NCI-H446 (cell line): ENCODE measurements at regions not wholly inside any gene's neighbourhood (a gene's known extent, or its start where the extent isn't known, plus 50 kb on each side); places are given as distances from the start of the nearest gene placed in this dataset.
"Not testable (repeated sequence)": the region's sequence is repeated elsewhere in the genome, so short reads cannot be mapped to it uniquely, and the experiment has no call there.

ENCODE experiments used
- DNase-seq, 2 experiments: peaks; one replicate each; lab custom pipeline; 2025; lab: John Stamatoyannopoulos, UW

DNA sequence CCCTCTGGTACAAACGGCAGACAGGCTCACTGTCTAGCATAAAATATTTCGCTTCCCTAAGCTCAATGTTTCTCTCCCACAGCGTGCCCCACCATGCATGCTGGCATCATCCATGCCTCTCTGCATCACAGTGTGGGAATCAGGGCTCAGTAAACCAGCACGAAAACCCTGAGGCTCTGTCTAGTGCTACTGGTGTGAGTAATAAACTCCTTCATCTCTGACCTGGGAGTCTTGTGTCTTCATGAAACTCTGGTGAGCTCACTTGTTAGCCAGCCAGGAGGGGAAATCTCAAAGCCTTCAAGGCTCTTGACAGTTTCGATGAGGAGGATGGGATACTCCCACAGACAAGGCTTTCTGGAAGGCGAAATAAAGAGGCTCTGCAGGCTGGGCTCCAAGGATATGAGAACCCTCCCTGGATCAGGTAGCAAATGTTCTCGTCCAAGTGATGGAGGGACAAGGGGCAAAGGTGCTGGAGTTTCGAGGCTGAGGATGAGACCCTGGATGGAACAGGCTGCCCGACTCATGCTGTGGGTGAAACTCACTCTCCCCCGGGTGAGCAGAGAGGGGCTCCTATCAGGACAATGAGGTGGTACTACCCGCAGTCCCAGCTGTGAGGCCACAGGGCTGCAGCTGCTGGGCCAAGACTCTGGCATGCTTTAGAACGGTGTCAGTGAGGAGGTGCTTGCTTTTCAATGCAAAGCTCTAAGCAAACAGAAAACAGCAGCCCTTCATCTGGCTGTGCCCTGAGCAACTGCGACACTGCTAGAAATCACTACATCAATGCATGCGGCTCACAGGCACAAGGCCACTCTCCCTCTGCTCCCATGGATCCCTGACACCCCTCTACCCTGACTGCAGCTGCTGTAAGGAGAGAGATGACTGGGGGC lies 69.3 kb downstream of the SHANK2 start:
- DNase-seq, result no peak

DNA sequence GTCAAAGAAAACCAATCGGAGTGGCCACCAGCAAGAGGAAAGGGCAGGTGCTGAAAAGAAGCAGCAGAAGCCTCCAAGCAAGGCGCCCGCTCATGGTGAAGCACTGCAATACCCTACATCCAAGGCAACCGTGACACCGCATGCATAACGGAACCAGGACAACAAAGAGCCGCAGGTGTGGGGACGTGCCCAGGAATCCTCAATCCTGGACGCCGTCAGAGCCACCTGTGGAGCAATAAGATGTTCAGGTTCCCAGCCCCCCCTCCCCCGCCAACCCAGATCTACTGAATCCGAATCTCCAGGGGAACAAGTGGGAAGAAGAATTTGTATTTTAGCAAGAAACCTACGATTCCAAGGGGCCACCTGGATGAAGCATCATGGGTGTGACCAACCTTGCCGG lies 70.8 kb downstream of the SHANK2 start:
- DNase-seq, result no peak

DNA sequence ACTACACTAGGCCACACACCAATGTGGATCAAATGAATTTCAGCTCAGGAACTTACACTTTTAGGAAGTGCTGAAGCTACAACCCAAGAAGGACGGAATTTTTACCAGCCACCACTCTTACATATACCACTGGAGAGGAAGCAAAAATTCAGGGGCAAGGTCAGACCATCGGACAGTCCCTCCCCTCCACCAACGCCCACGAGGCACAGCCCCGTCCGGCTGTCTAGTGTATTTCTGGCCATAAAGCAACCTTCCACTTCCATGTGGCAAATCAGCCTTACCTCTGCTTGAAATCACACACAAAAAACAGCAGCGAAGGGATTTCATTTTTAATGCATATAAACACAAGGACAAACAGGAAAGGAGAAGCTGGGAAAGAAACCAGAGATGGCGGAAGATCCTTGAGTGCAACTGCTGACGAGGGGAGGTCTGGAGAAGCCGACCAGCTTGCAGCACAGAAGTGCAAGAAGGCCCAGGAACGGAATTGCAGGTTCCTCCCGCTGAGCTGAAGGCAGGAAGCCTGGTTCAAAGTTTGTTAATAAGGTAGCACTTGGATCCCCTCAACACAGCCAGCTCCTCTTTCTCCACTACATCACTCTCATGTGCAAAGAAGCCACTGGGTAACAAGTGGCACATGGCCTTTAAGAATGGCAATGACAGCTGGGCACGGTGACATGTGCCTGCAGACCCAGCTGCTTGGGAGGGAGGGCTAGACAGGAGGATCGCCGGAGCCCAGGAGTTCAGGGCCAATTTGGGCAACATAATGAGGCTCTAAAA lies 71.5 kb downstream of the SHANK2 start:
- no peak for DNase-seq

DNA sequence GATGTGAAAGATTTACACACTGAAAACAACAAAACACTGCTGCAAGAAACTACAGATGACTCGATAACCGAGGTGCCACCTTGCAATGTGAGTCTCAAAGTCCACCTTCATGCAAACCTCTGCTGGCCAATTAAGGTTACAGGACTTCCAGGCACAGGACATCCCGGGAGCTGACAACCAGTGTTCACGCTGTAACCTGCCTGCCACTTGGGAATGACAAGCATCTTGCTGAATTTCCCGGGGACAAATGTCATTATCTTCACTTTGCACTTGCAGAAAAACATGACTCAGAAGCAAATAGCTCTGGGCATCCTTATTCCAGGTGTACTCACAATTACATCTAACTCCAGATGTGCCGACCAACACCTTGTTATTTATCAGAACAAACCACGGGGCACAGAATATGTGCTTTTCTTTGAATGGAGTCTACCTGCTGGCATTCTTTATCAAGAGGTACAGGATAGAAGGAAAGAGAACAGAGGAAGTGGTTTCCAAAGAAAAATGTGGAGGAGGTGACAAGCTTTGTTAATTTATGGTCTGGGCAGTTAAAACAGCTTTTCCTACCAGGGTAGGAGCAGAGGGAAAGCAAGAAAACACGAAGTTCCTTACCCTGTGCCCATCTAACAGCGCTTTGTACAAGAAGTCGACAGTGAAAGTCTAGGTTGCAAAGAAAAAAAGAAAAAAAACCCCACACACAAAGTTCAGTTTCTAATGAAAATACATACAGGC lies 72.3 kb downstream of the SHANK2 start:
- no peak for DNase-seq

DNA sequence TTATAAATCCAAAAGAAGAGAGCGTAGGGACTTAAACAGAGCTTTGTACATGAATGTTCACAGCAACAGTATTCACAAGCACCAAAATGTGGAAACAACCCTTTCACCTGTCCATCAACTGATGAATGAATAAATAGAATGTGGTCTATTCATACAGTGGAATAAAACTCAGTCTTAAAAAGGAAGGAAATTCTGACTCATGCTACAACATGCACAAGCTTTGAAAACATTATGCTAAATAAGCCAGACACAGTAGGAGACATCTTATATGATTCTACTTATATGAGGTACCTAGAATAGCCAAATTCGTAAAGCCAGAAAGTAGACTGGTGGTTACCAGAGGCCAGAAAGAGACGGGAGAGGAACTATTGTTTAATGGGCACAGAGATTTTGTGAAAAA lies 74.3 kb downstream of the SHANK2 start:
- DNase-seq, result no peak

DNA sequence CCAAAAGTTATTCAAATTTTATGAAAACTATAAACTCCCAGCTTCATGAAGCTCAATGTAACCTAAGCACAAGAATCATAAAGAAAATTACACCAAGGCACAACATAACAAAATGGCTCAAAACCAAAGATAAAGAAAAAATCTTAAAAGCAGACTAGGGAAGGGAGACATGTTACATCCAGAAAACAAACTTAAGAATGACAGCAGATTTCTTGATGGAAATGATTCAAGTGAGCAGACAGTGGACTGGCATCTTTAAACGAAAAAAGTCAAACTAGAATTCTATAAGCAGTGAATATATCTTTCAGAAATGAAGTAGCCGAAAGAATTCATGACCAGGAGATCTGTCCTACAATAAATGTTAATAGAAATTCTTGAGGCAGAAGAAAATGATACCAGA lies 75.6 kb downstream of the SHANK2 start:
- no peak for DNase-seq

DNA sequence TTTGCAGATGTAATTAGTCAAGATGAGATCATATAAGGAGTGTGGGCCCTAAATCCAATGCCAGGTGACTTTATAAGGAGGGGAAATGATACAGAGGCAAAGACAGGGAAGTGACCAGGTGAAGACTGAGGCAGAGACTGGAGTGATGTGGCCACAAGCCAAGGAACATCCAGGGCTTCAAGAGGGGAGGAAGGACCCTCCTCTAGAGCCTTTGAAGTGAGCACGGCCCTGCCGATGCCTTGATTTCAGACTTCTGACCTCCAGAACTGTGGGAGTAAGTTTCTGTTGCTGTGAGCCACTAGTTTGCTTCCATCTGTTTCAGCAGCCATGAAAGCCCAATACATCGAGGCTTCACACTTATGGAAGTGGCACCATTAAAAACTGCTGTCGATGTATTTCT lies 78.7 kb downstream of the SHANK2 start:
- DNase-seq, result no peak

DNA sequence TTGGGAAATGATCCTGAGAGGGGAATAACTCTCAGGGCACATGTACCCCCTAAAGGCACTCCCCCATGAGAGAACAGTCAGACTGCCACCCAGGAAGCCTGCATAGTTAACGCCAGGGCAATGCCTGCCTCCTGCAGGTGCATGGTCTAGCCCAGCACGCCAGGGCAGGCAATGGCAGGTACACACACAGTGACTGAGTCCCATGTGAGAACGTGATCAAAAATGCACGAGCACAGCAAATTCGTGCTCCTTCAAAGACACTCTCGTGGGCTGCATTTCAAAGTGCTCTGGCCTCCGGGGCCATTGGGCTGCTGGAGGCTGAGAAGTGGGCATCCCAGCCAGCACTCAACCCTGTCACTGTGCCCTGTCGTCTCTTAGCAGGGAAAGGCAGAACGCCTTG lies 79.7 kb downstream of the SHANK2 start:
- no peak for DNase-seq

- DNase-seq, result no peak
Measured at GRCh38 chr11:71171576-71171975, 80.8 kb downstream of the SHANK2 start.

- DNase-seq, result no peak
Measured at GRCh38 chr11:71170624-71171423, 81.6 kb downstream of the SHANK2 start.

GRCh38 chr11:71169313-71169712 lies 83.1 kb downstream of the SHANK2 start:
- DNase-seq, result no peak

DNA sequence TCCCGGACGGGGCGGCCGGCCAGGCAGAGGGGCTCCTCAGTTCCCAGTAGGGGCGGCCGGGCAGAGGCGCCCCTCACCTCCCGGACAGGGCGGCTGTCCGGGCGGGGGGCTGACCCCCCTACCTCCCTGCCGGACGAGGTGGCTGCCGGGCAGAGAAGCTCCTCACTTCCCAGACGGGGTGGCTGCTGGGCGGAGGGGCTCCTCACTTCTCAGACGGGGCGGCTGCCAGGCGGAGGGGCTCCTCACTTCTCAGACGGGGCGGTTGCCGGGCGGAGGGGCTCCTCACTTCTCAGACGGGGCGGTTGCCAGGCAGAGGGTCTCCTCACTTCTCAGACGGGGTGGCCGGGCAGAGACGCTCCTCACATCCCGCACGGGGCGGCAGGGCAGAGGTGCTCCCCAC lies 84.6 kb downstream of the SHANK2 start:
- DNase-seq, result not testable (repeated sequence)

GRCh38 chr11:71165771-71166170 lies 86.6 kb downstream of the SHANK2 start:
- DNase-seq, result no peak

- DNase-seq, result no peak
Measured at GRCh38 chr11:71164621-71165020, 87.8 kb downstream of the SHANK2 start.

- no peak for DNase-seq
Measured at GRCh38 chr11:71164186-71164585, 88.2 kb downstream of the SHANK2 start.

GRCh38 chr11:71163371-71163770 lies 89.0 kb downstream of the SHANK2 start:
- DNase-seq, result no peak

GRCh38 chr11:71158936-71159335 lies 93.4 kb downstream of the SHANK2 start:
- DNase-seq, result no peak

DNA sequence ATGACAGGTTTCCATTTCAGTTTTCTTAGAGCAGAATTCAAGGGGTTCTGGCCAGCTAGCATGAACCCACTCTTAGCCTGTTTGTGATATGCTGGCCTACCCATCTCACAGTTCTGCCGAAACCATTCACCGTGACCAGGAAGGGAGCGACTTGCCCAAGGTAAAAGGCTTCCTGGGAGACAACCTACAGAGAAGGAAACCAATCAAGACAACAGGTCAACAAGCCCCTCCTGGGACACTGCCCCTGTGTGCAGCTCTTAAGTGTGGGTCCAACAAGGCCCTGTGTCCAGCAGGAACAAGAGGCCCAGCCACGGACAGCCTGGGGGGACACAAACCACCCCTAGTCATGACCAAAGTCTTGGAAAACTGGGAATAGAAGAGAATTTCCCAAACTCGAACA lies 94.7 kb downstream of the SHANK2 start:
- not testable (repeated sequence) for DNase-seq

DNA sequence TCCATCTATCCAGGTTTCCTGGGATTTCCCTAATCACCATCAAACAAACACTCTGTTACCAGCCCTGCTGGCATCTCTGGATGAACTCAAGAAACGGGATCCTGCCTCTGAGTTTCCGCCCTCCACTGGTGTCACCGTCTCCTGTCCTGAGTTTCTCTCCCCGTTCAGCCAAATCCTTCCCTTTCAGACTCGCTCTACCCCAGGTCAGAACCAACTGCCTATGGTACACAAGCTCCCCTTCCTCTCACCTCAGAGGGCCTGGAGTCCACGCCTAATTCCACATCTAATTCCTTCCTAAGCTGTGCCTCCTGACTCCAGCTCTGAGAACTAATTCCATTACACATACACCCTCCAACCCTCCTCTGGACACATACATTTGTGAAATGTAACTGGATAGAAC lies 96.1 kb downstream of the SHANK2 start:
- DNase-seq, result no peak

GRCh38 chr11:71155846-71156245 lies 96.5 kb downstream of the SHANK2 start:
- no peak for DNase-seq

DNA sequence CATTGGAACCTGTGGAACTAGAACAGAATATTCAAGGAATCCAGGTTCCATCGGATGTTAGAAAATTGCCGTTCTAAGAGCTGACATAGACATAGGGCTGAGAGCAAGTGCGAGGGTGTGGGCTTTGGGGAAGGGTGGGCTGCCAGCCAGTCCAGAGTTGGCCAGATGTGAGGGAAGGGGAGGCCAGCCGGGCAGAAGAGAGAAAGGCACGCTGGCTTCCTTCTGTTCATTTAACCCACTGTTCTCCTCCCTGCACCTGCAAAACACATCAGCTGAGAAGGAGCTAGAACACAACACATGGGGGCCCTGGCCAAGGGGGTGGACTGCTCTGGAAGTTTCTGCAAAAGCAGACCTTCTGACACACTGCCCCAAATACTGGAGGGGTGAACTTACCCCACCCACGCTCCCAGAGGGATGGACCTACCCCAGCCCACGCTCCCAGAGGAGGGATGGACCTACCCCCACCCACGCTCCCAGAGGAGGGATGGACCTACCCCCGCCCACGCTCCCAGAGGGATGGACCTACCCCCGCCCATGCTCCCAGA lies 98.0 kb downstream of the SHANK2 start:
- no peak for DNase-seq

DNA sequence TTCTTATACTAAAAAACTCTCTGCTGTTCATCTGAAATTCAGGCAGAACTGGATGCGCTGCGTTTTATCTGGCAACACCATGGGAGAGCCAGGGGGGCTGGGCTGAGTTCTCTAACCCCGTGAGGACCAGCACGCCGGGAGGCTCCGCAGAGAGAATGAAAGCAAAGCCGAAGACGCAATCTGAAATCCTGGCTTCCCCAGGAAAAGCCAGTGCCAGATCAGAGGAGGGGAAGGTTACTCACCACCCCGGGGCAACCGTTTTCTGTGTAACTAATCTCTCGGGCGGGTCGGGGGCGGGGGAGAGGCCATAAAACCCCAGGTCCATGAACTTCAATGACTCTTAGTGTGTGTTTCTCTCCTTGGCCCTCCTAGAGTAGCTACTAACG lies 99.4 kb downstream of the SHANK2 start:
- no peak for DNase-seq
